NCI-H2029 treated with DMSO at 0.1 percent for 48 hours (cell line): ENCODE measurements at regions not wholly inside any gene's neighbourhood (a gene's known extent, or its start where the extent isn't known, plus 50 kb on each side); places are given as distances from the start of the nearest gene placed in this dataset.

Source experiments
- DNase-seq: peaks from one replicate; lab custom pipeline; 2025; lab: John Stamatoyannopoulos, UW

DNA sequence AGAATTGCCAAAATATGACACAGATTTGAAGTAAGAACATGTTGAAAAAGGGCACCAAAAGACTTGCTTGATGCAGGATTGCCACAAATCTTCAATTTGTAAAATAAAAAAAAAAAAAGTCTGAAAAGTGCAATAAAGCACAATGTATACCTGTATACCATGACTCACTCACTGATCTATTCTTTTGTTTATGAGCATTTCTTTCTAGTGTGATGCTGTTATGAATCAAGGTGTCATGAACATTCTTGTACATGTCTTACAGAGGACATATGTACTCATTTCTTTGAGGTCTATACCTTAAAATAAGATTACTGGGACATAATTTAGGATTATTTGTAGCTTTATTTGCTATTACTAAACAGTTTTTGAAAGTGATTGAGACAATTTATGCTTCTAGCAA is 464.9 kb upstream of the RBMS3 start:
- DNase-seq = no peak

DNA sequence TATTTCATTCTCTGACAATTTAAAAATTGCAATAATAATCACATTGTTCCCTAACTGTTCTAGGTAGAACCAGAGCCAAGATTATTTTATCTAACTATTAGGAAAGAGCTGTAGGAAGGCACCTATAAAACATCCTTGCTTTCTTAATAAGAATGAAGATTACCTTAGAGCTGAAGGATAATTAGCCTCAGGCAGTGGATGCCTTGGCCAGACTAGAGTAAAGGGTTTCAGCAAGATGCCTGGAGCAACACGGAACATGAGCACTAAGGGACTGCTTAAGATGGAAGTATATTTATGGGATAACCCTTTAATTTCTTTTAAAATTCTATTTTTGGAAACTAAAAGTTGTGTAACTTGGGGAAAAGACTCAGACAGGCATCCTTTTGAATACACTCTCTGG is 456.6 kb upstream of the RBMS3 start:
- DNase-seq = no peak

DNA sequence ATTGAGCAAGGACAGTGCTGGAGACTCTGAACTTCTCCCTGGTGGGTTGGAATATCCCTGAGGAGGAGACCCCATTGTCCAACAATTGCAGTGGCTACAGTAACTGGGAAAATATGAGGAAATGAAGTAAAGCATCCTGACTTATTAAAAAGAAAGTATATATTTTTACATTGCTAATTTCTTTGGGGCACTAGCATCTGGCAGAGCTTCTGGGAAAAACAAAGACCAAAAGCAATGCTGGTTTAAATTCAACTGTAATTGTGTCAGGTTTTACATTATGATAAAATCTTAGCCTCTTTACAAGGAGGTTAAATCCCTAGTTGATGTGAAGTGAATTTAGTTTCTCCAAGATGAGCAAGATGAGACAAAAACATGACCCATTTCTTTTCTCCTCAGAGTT is 454.0 kb upstream of the RBMS3 start:
- no peak for DNase-seq

DNA sequence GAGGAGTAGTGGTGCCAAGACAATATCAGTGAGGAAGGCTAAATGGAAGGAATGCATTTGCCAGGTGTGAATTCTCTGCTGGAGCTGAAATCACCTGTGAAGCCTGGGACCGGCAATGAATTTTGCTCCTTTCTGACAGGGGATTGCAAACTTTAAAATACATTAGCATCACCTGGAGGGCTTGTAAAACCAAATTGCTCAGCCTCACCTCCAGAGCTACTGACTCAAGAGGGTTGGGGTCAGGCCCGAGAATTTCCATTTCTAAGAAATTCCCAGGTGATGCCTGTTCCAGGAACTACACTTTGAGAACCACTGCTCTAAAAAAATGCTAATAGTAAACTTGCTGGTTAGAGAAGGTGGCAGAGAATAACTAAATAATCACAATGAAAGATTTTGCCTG is 445.6 kb upstream of the RBMS3 start:
- DNase-seq = no peak

DNA sequence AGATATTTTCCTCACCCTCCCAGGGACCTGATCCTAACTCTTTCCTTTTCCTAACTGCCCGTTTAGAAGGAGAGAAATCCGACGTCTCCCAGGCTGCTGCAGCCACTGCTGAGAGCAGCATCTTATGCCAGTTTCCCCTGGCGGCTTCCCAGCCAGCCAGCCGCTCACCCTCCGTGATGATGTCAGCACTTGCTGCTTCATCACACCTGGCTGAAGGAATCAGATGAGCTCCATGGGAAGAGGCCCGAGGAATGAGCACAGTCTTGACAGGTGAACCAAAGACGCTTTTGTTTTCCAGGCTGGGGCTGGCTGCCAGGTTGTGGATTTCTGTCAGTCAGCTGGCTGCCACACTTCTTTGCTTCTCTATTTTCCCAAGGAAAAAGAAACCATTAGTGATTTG is 445.1 kb upstream of the RBMS3 start:
- no peak for DNase-seq

DNA sequence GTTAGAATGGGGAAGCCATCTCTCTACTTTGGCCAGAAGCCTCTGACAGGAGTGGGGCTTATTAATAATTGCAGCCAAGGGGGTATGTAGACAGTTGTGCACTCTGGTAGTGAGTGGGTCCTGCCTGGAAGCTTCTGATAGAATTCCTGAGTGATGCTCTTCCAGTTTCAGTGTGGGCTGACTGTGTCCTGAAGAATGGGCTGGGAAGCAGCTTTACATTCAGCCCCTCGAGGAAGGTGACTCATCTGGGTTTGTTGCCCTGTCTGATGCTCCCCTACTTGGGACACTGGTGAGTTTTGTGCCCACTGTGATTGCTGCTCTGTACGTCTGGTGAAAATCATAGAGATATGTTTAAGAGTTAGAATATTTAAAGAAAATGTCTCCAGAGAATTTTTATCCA is 444.7 kb upstream of the RBMS3 start:
- DNase-seq = no peak

DNA sequence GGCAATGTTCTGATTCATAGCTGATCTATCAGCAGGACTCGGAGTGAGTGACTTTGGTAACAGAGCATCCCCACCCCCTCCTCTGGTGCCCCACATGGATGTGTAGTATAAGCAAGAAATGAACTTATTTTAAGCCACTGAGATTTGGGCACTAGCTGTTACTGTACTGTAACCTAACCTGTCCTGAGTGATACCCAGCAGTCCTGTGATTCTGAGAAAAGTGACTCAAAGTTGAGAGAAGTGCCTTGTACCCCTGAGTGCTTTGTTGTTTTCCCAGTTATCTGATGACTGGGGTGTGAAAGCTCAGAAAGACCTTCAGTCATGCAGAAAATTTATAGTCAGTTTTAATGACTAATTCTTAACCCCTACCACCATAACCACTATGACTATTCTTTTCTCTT is 439.9 kb upstream of the RBMS3 start:
- DNase-seq = no peak

DNA sequence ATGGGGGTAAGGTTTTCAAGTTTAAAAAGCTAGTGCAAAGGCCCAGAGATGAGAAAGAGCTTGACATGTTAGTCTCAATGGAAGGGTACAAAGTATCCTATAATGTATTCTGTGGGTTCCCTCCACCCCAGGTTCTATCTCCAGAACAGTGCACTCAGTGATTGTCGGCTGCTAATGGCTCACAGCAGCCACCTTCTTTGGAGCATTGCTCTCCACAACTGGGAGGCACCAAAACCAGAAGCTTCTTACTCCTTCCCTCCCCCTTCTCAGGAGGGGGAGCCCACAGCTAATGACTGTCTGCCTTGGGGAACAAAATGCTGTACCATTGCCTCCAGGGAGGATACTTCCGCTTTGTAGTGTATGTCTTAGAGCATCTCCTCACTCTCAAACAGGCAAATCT is 439.4 kb upstream of the RBMS3 start:
- DNase-seq = no peak

DNA sequence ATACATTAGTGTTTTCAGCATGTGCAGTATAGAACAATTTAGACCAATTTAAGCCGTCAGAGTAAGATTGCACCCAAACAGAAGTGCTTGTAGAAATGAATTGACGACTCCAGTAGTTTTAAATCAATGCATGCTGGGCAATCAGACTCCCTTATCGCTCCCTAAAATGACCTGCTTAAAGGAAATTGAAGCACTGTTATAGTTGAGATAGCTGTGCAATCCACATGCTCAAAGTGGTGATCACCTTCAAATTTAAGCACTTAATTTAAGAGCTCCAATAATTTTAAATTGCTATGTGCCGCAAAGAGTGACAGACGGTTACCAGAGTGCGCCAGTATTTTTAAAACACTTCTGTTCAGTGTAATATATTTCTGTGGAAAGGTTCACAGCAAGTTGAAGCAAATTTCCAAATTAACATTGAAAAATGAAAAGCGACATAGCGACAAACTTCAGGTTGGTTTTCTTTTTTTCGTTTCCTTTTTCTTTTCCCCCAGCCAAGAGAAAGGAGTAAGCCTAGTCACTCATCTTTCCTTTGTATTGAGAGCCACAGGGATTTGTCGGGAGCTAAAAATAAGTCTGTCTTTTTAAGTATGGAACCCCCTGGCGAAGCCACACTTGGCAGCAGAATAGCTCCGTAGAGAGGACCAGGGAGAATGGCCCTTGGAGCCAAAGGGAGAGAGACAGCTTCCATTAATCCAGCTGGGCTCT is 436.4 kb upstream of the RBMS3 start:
- no peak for DNase-seq

DNA sequence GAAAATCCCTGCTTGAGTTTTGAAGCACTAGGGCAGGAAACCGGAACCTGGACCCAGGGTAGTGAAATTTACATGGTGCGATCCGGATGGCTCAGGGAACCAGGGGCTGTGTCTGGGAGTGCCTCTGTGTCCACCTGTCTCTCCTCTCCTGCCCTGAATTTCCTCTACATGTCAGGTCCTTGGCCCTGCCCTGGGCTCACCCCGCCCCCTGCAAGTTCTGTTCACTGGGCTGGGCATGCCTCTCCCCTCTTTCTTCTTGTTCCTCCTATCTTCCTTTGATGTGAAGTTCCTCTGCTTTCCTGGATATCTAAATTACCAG is 435.9 kb upstream of the RBMS3 start:
- DNase-seq = no peak

DNA sequence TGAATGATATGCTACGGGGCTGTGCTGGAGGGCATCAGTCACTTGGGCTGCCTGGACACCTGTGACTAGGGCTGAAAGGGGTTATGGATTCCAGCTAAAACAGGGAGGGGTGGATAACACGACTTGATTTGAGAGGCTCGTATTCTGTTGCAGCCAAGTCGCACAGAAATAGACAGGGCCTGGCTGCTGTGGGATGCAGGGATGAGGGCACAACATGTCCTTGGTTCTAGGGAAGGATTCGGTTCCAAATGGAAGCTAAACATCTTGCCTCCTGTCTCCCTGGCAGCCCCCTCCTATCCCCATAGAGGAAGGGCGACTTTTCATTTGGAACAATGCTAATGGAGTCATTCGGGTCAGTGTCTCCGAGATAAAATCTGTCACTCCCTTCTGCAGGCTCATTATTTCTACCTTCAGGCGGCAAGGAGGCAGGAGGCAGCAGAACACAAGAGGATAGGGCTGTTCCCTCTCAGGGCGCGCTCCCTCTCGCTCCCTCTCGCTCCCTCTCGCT is 433.8 kb upstream of the RBMS3 start:
- DNase-seq = no peak

DNA sequence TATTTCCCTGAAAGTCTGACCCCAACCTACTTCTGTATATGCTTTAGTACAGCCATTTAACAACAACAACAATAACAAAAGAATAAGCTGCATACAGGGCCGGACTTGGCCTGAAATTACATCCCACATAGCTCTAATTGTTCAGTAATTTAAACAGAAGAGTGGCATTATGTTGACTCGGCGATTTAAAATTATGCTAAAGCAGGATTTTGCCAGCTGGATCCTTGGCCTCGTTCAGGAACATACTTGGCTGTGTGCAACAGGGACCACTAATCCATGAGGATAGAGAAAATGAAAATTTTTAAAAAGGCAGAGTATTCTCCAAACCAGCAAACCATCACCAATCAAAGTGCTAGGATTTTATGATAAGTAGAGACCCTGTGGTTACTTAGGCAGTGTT is 433.1 kb upstream of the RBMS3 start:
- no peak for DNase-seq

DNA sequence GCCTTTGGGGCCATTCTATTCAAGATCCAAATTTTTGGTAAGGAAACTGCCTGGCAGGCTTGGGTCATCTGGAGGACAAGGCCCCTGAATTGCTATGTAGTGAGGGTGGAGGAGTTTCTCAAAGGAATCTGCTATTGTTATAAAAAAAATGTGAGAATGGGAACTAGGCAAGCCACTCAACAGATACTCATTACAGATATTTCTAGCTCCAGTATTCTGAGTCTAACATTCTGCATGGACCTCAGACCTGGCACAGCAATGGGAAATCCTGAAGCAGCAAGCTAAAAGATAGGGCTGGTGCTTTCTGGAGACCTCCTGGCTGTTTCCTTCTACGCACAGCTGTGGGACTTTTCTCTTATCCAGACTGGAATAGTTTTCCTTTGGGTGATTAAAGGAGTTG is 430.7 kb upstream of the RBMS3 start:
- no peak for DNase-seq

DNA sequence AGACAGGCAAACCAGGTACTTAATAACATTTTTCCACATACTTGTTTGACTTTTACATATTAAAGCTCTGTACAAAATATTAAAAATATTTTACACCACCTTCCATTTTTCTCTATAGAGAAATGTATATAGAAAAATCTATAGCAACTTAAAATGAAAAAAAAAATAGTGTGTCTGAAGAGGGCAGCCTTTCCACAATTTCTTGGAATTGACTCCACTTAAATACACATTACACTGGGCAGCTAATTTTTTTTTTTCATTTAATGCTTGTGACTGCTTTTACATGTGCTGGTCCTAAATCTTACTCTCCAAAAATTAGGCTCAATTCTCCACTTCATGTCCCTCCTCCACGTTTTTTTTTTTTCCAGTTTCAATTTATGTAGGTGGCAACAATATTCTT is 427.0 kb upstream of the RBMS3 start:
- DNase-seq = no peak

DNA sequence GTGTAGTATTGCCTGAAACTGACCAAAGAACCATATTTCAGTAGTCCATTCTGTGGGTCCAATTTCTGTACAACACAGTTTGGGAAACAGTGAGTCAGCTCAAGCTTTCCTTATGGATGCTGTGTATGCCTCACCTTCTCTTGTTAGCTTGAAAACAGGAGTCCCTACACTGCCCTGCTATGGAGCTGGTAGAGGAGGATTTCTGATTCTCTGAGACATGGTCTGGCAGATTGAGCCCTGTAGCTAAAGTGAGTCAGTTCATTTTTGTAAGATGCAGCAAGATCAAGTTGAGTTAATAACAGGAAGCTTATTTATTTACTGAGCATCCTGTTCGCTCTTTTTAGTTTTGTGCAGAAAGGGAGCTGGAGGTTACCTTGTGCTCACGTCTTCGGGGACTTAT is 424.1 kb upstream of the RBMS3 start:
- no peak for DNase-seq

DNA sequence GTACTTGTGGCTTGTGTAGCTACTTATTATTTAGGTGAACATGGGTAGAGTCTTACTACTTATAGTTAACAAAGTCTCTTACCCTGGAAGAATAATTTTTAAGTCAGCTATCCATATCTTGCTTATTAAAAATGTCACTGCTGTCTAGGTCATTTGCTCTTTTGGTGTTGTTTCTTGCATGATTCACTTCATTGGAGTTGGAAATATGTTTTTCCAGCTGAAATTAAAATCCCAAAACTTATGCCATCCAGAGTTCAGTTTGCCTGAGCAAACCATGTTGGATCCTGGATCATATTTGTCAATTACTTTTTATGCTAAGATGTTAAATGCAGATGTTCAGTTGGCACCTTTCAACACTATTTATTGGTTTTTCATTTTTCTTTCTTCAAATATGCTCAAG is 421.0 kb upstream of the RBMS3 start:
- no peak for DNase-seq

DNA sequence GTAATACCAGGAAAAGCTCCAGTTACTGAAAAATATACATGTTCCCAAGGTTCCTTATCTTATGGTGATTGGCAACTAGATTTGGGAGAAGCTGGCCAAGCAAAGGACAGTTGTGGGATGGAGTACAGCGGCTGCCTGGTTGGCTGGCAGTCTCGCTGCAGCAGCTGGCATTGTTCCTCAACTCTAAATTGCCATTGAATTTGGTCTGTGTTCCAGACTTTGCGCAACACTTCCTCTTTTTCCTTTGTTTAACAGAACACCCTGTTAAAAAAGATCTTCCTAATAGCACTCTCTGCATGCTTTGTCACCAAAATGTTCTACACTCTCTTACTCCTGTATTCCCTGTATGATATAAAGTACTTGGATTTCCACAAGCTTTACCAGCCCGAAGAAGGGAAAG is 420.6 kb upstream of the RBMS3 start:
- no peak for DNase-seq

DNA sequence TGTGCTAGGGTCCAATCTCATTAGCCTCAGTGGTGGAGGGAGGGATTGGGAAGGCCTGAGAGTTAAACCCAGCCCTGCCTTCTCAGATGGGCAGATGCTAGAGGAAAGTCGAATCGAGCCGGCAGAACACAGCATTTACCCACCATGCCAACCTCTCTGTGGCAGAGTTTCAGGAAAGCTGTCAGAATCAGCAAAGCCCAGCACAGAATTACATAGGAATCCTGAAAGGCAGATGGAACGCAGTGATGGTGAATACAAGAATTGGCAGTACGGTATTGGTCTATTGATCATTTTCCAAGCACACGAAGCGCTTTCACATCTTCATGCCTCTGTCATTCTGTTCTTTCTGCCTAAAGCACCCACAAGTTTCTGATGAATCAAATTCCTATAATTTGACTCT is 417.7 kb upstream of the RBMS3 start:
- no peak for DNase-seq

DNA sequence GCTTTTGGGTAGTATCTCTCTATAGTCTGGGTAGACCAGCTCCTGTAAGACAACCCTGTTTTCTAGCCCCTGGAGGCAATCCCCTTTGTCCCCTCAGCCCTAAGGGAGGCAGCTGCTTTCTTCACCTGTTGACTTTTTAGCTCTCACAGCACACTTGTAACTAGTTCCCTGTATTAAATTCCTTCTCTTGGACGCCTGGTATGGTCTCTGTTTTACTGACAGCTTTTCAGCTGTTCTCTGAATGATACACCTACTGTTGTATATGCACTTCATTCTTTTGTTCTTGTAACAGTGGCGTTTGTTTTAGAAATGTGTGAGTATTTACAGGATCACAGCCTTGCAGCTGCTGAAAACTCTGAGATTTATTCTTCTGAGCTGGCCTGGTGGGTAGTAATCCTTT is 413.0 kb upstream of the RBMS3 start:
- peak; percentile 63 for DNase-seq

DNA sequence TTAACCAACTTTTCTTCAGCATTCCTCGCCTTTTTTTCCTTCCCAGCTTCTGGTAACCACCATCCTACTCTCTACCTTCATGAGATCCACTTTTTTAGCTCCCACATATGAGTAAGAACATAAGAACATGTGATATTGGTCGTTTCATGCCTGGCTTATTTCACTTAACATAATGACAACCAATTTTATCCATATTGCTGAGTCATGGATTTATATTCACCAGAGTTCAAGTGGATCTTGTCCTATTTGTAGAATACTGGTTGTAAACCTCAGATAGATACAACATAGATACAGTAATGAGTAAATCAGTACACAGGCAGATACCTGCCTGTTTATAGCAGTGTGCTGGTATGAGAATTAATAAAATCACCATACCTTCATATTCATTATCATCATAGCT is 412.0 kb upstream of the RBMS3 start:
- no peak for DNase-seq

DNA sequence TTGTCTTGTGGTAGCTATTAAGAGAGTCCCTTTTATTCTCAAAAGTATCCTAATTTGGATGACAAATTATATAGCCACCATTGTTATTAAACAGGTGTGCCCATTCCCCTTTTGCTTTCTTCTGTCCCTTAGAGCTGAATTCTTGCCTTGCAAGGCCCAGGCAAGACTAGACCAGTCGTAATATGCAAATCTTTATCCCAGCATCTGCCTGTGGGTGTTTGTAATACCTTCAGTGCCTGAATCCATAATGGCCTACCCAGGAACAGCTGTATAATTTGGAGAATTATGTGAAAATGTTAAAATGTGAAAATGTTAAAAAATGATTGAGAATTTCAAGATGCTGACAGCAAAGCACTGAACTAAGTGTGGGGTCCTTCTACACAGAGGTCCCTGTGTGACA is 403.0 kb upstream of the RBMS3 start:
- no peak for DNase-seq

DNA sequence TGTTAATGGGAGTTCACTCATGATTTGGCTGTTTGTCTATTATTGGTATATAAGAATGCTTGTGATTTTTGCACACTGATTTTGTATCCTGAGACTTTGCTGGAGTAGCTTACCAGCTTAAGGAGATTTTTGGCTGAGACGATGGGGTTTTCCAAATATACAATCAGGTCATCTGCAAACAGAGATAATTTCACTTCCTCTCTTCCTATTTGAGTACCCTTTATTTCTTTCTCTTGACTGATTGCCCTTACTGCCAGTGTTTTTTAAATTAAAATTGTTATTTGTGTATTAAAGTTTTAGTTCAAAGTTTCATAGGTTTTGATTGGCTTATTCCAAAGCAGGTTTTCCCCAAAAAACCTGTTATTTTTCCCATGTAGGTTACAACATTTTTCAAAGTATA is 390.5 kb upstream of the RBMS3 start:
- DNase-seq = no peak

DNA sequence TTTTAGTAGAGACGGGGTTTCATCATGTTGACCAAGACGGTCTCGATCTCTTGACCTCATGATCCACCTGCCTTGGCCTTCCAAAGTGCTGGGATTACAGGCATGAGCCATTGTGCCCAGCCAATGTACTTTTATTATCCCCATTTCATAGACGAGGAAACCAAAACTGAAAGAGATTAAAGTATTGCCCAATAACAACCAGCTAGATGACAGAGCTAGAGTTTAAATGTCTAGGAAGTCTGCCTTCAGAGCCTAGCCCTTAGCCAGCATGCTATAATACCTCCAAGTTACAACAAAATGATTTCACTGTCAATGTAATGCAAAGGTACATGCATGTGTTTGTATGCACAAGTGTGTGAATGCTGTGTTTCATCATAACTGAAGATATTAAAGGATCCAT is 389.4 kb upstream of the RBMS3 start:
- no peak for DNase-seq

DNA sequence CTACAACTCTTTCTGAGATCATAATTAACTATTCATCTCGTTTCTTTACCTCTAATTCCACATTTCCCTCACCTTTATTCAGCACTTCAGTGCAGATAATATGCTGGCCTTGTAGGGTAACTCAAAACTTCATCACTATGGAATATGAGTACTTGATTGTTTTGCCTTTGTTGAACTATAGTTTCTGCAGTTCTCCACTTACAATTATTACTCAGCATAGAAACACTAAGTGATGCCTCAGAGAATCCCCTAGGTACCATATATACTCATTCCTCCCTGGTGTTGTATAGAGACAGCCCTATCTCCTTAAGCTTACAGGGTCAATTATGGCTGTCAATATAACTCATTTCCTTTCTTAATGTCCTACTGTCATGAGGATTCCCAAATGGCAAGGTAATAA is 380.6 kb upstream of the RBMS3 start:
- no peak for DNase-seq

DNA sequence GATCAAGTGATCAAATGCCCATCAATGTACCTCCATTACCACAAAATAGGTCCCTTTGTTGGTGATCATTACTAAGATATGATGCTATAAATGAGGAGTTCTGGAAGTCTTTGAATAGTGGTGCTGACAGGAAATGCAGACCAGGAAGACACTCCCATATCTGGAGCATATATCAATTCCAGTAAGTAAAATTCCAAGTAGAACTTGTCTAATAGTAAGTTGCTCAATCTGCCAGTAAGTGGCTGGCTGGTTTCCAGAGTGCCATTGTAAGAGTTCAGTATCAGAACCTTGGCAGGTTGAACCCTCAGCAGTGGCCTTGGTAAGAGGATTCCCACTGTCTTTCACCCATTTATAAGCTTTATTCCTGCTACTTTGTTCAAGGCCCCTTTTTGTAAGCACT is 379.9 kb upstream of the RBMS3 start:
- no peak for DNase-seq
